ENCODE measurements at regions not wholly inside any gene's neighbourhood (a gene's known extent, or its start where the extent isn't known, plus 50 kb on each side); places are given as distances from the start of the nearest gene placed in this dataset.
"Not testable (repeated sequence)": the region's sequence is repeated elsewhere in the genome, so short reads cannot be mapped to it uniquely, and the experiment has no call there.

GRCh38 chr6:51218181-51218580, 399.5 kb downstream of the TFAP2B start:
- ATAC-seq (no peak), DNase-seq (no peak)
- no peaks in the 10 kb centered on the region for H3K4me1 ChIP-seq
- H3K27me3 ChIP-seq: no peaks in the 10 kb centered on the region
- 72 to 83% (median 77%) methylated on average over 3 of the region's 3 CpGs for WGBS, 4 donors
- no peak overlapping the region for H3K4me3 ChIP-seq
- H3K36me3 ChIP-seq: no peaks in the 10 kb centered on the region
- no peak overlapping the region for H3K27ac ChIP-seq
- intact Hi-C loops (cut with DNase I): no loop called here
- H3K9me3 ChIP-seq: no peaks in the 10 kb centered on the region
- TF ChIP-seq CTCF (IDR thresholded peaks at IDR 0.05) (no peak), POLR2A (IDR thresholded peaks at IDR 0.05) (no peak)

- H3K27me3 ChIP-seq; H3K4me1 ChIP-seq; intact Hi-C loops (cut with DNase I); H3K36me3 ChIP-seq; ATAC-seq; H3K4me3 ChIP-seq; DNase-seq; H3K9me3 ChIP-seq; H3K27ac ChIP-seq: not testable (repeated sequence)
- 79 to 87% (median 81%) methylated on average over 13 to 19 of the region's 19 CpGs for WGBS, 4 donors
Observed at GRCh38 chr6:51224580-51225240, 406.0 kb downstream of the TFAP2B start.

GRCh38 chr6:51241376-51241775, 422.7 kb downstream of the TFAP2B start:
- no peak for TF ChIP-seq POLR2A (IDR thresholded peaks at IDR 0.05)
- no peak for TF ChIP-seq CTCF (IDR thresholded peaks at IDR 0.05)
- Histone ChIP-seq H3K4me3 (no peak overlapping the region), H3K27me3 (no peaks in the 10 kb centered on the region), H3K4me1 (no peaks in the 10 kb centered on the region), H3K27ac (no peak overlapping the region), H3K9me3 (no peaks in the 10 kb centered on the region), H3K36me3 (no peaks in the 10 kb centered on the region)
- no peak for ATAC-seq
- intact Hi-C loops (cut with DNase I): no loop called here
- DNase-seq: no peak

DNA sequence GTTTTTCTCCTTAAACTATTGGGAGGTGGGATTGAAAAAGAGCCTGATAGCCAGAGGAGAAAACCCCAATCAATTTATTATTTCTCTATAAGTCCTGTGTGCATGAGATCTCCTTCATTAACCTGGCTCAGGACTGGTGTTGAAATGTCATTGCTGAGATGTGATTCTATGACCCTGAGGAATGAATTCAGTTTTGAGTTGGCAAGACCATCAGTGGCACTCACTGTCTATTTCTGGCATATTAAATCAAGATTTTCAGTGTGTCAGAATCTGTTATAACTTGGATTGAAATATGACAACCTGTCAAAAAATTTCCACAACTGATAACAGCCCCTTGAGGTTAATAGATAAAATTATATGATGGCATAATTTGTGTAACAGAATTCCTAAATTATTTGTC, 431.1 kb downstream of the TFAP2B start:
- H3K27ac ChIP-seq: no peak overlapping the region
- H3K27me3 ChIP-seq: no peaks in the 10 kb centered on the region
- no peaks in the 10 kb centered on the region for H3K4me1 ChIP-seq
- intact Hi-C loops (cut with DNase I): no loop called here
- DNase-seq (no peak), ATAC-seq (no peak)
- H3K9me3 ChIP-seq: peaks cover 0 to 8% (median 0%) of the 10 kb centered on the region in 12 donors
- H3K36me3 ChIP-seq: no peaks in the 10 kb centered on the region
- no peak overlapping the region for H3K4me3 ChIP-seq
- TF ChIP-seq CTCF (IDR thresholded peaks at IDR 0.05) (no peak), POLR2A (IDR thresholded peaks at IDR 0.05) (no peak)

- Histone ChIP-seq H3K36me3 (no peaks in the 10 kb centered on the region), H3K4me1 (no peaks in the 10 kb centered on the region), H3K27ac (no peak overlapping the region), H3K27me3 (no peaks in the 10 kb centered on the region), H3K9me3 (peaks cover 0 to 8% (median 0%) of the 10 kb centered on the region in 12 donors), H3K4me3 (no peak overlapping the region)
- no peak for DNase-seq
- intact Hi-C loops (cut with DNase I): no loop called here
- ATAC-seq: no peak
- TF ChIP-seq POLR2A (IDR thresholded peaks at IDR 0.05): no peak
- TF ChIP-seq CTCF (IDR thresholded peaks at IDR 0.05): no peak
- WGBS, 4 donors: 66 to 78% (median 71%) methylated on average over 4 of the region's 4 CpGs
Observed at GRCh38 chr6:51250317-51250716, 431.6 kb downstream of the TFAP2B start.

All from heart left ventricle (tissue), 16 donors.